Lower leg skin (tissue), 3 donors: ENCODE measurements at regions not wholly inside any gene's neighbourhood (a gene's known extent, or its start where the extent isn't known, plus 50 kb on each side); places are given as distances from the start of the nearest gene placed in this dataset.
"Not testable (repeated sequence)": the region's sequence is repeated elsewhere in the genome, so short reads cannot be mapped to it uniquely, and the experiment has no call there.

ENCODE experiments used
- CTCF ChIP-seq, 3 donors: fragments of 450-650 bp; IDR thresholded peaks; one replicate each; pipeline ENCODE4 v1.5.1; 2016; ENCODE audit warnings: antibody characterized with exemption in 3 of 3, mild to moderate bottlenecking in 3 of 3, moderate library complexity in 2 of 3
- POLR2A ChIP-seq, 2 donors: fragments of 450-650 bp; IDR thresholded peaks; one replicate each; pipeline ENCODE4 v1.6.1; 2016 to 2017; ENCODE audit warnings: antibody characterized with exemption in 2 of 2, mild to moderate bottlenecking in 1 of 2, moderate library complexity in 1 of 2

- not testable (repeated sequence) for TF ChIP-seq POLR2A, CTCF (IDR thresholded peaks at IDR 0.05)
Measured at GRCh38 chr7:19953411-19953810, 180.0 kb upstream of the TMEM196 start.
